Mesenchymal stem cell (in vitro differentiated cells and primary cell): ENCODE measurements at regions not wholly inside any gene's neighbourhood (a gene's known extent, or its start where the extent isn't known, plus 50 kb on each side); places are given as distances from the start of the nearest gene placed in this dataset.
A peak's percentile ranks its signal among the peaks of the same experiment; 100 is the strongest.

ENCODE experiments used
- DNase-seq: peaks from one replicate; pipeline ENCODE4 v3.0.0-alpha.2; 2013
- H2AFZ ChIP-seq: one replicate; pipeline ENCODE4 v1.6.1; 2013; ENCODE audit warnings: low read depth, mild to moderate bottlenecking, control low read depth, inconsistent platforms, low read length, moderate library complexity
- H2AK5ac ChIP-seq: 2 replicates; pipeline ENCODE4 v1.6.1; 2013; ENCODE audit warnings: low read length, moderate library complexity, mild to moderate bottlenecking, inconsistent platforms; ENCODE audit not compliant: severe bottlenecking
- H2BK120ac ChIP-seq: one replicate; pipeline ENCODE4 v1.6.1; 2013; ENCODE audit warnings: low read depth, mild to moderate bottlenecking, inconsistent platforms, low read length, moderate library complexity
- H2BK12ac ChIP-seq, 2 experiments: one replicate each; pipeline ENCODE4 v1.6.1; 2013; ENCODE audit warnings: inconsistent platforms in 2 of 2, low read length in 2 of 2, mild to moderate bottlenecking in 2 of 2, moderate library complexity in 2 of 2, control low read depth in 1 of 2
- H2BK15ac ChIP-seq: one replicate; pipeline ENCODE4 v1.6.1; 2013; ENCODE audit warnings: mild to moderate bottlenecking, low read depth, inconsistent platforms; ENCODE audit not compliant: poor library complexity, severe bottlenecking
- H2BK5ac ChIP-seq: 2 replicates; pipeline ENCODE4 v1.6.1; 2013; ENCODE audit warnings: low read depth, mild to moderate bottlenecking, low read length, control low read depth, inconsistent platforms; ENCODE audit not compliant: poor library complexity, severe bottlenecking
- H3K14ac ChIP-seq, 2 experiments: one replicate each; pipeline ENCODE4 v1.6.1; 2013; ENCODE audit warnings: inconsistent platforms in 2 of 2, low read length in 2 of 2, control low read depth in 1 of 2, mild to moderate bottlenecking in 1 of 2, moderate library complexity in 1 of 2
- H3K18ac ChIP-seq, 2 experiments: one replicate each; pipeline ENCODE4 v1.6.1; 2013; ENCODE audit warnings: inconsistent platforms in 2 of 2, low read length in 2 of 2, control low read depth in 1 of 2, low read depth in 1 of 2, mild to moderate bottlenecking in 1 of 2
- H3K23ac ChIP-seq, 2 experiments: one replicate each; pipeline ENCODE4 v1.6.1; 2013; ENCODE audit warnings: inconsistent platforms in 2 of 2, low read length in 2 of 2, mild to moderate bottlenecking in 2 of 2, moderate library complexity in 2 of 2, control low read depth in 1 of 2
- H3K27ac ChIP-seq: 2 replicates; pipeline ENCODE4 v1.5.1; 2013; ENCODE audit warnings: mild to moderate bottlenecking, moderate library complexity, low read length, control low read depth, inconsistent platforms; ENCODE audit not compliant: poor library complexity, severe bottlenecking
- H3K27me3 ChIP-seq, 2 experiments: 2 replicates each; pipeline versions ENCODE4 v1.6.1 to v1.7.0; 2013; ENCODE audit warnings: low read length in 2 of 2, mild to moderate bottlenecking in 2 of 2, moderate library complexity in 2 of 2, control low read depth in 1 of 2, inconsistent platforms in 1 of 2; ENCODE audit not compliant: control insufficient read depth in 1 of 2, insufficient read depth in 1 of 2
- H3K36me3 ChIP-seq, 2 experiments: 2 replicates each; pipeline versions ENCODE4 v1.6.1 to v1.7.0; 2013; ENCODE audit warnings: low read length in 2 of 2, control low read depth in 1 of 2, inconsistent platforms in 1 of 2, low read depth in 1 of 2, mild to moderate bottlenecking in 1 of 2; ENCODE audit not compliant: insufficient read depth in 2 of 2, control insufficient read depth in 1 of 2
- H3K4ac ChIP-seq, 2 experiments: one replicate each; pipeline ENCODE4 v1.6.1; 2013; ENCODE audit warnings: inconsistent platforms in 2 of 2, low read length in 2 of 2, mild to moderate bottlenecking in 2 of 2, moderate library complexity in 2 of 2, control low read depth in 1 of 2, low read depth in 1 of 2
- H3K4me1 ChIP-seq: 2 replicates; pipeline ENCODE4 v1.6.1; 2013; ENCODE audit warnings: low read depth, low read length, control low read depth; ENCODE audit not compliant: control insufficient read depth, insufficient read depth
- H3K4me2 ChIP-seq: 2 replicates; pipeline ENCODE4 v1.6.1; 2013; ENCODE audit warnings: low read length, mild to moderate bottlenecking, inconsistent platforms; ENCODE audit not compliant: poor library complexity, severe bottlenecking
- H3K4me3 ChIP-seq, 2 experiments: 2 replicates each; pipeline versions ENCODE4 v1.5.1 to v1.7.0; 2013; ENCODE audit warnings: low read length in 2 of 2, mild to moderate bottlenecking in 2 of 2, control low read depth in 1 of 2, low read depth in 1 of 2; ENCODE audit not compliant: insufficient read depth in 1 of 2
- H3K79me1 ChIP-seq: replicated peaks from 2 replicates; pipeline ENCODE4 v1.6.1; 2013; ENCODE audit warnings: mild to moderate bottlenecking, control low read depth, low read length, inconsistent platforms; ENCODE audit not compliant: poor library complexity, severe bottlenecking
- H3K9ac ChIP-seq: 2 replicates; pipeline ENCODE4 v1.7.0; 2013; ENCODE audit warnings: mild to moderate bottlenecking, low read length, moderate library complexity
- H3K9me3 ChIP-seq: 2 replicates; pipeline ENCODE4 v1.7.0; 2013; ENCODE audit warnings: mild to moderate bottlenecking, low read length; ENCODE audit not compliant: control insufficient read depth
- H4K8ac ChIP-seq: one replicate; pipeline ENCODE4 v1.6.1; 2013; ENCODE audit warnings: inconsistent platforms, mild to moderate bottlenecking, low read length, moderate library complexity
- H4K91ac ChIP-seq: one replicate; pipeline ENCODE4 v1.6.1; 2013; ENCODE audit warnings: mild to moderate bottlenecking, low read length, inconsistent platforms
- WGBS: methylation state at CpG from one replicate; pipeline ENCODE4 v1.1.7; 2013; ENCODE audit warnings: mixed read lengths; 5-methylcytosine and 5-hydroxymethylcytosine counted together

- Histone ChIP-seq H3K14ac (no peak overlapping the region), H4K91ac (peak overlapping the region; percentile 46), H2AFZ (no peak overlapping the region), H3K4ac (peak overlapping the region; percentile 90 to 95), H2BK5ac (peak overlapping the region; percentile 92), H3K36me3 (no peaks in the 10 kb centered on the region), H3K18ac (peak overlapping the region; percentile 49 to 81), H2BK12ac (peak overlapping the region; percentile 69 to 87), H3K4me2 (peak overlapping the region; percentile 33), H3K4me1 (peaks cover 21% of the 10 kb centered on the region), H3K9me3 (no peaks in the 10 kb centered on the region), H3K27ac (peak overlapping the region; percentile 97), H3K79me1 (peaks cover 3% of the 10 kb centered on the region), H3K27me3 (no peaks in the 10 kb centered on the region), H4K8ac (peak overlapping the region; percentile 30), H3K23ac (no peak overlapping the region), H2AK5ac (peak overlapping the region; percentile 74), H3K4me3 (peak overlapping the region in 1 of 2 experiments; percentile 52), H2BK15ac (peak overlapping the region; percentile 0), H3K9ac (peak overlapping the region; percentile 86), H2BK120ac (peak overlapping the region; percentile 50)
- 51% methylated on average over 15 of the region's 16 CpGs for WGBS
- peak; percentile 87 for DNase-seq
Observed at GRCh38 chr10:3472287-3473051, 299.9 kb upstream of the PITRM1 start.

DNA sequence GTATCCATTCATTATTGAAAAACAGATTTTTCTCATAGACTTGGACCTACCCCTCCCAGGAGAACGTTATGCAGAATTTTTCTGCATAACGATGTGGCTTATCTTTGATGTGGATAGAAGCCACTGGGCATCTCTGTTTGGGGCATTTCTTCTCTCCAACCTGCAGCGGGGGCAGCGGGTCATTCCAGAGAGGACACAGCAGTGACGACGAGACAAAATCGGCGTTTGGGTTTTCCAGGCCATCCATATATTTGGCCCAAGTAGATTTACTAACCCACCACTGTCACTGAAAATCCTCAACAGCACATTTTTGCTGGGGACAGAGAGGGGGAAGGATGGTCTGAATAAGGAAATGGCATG lies 299.3 kb upstream of the PITRM1 start:
- WGBS: 92% methylated on average over 7 of the region's 8 CpGs
- Histone ChIP-seq H4K91ac (peak overlapping the region; percentile 3), H2BK12ac (peak overlapping the region; percentile 69 to 87), H3K4me3 (peak overlapping the region in 1 of 2 experiments; percentile 52), H2BK120ac (peak overlapping the region; percentile 50), H4K8ac (peak overlapping the region; percentile 30), H3K4ac (peak overlapping the region; percentile 90 to 95), H3K4me1 (peaks cover 24% of the 10 kb centered on the region), H3K4me2 (no peak overlapping the region), H3K18ac (peak overlapping the region; percentile 49 to 81), H3K79me1 (peaks cover 3% of the 10 kb centered on the region), H3K23ac (no peak overlapping the region), H3K9ac (peak overlapping the region; percentile 86), H2BK5ac (no peak overlapping the region), H2AK5ac (peak overlapping the region; percentile 8), H3K27me3 (no peaks in the 10 kb centered on the region), H2BK15ac (no peak overlapping the region), H3K36me3 (no peaks in the 10 kb centered on the region), H3K14ac (no peak overlapping the region), H3K27ac (peak overlapping the region; percentile 97), H3K9me3 (no peaks in the 10 kb centered on the region), H2AFZ (no peak overlapping the region)
- no peak for DNase-seq

DNA sequence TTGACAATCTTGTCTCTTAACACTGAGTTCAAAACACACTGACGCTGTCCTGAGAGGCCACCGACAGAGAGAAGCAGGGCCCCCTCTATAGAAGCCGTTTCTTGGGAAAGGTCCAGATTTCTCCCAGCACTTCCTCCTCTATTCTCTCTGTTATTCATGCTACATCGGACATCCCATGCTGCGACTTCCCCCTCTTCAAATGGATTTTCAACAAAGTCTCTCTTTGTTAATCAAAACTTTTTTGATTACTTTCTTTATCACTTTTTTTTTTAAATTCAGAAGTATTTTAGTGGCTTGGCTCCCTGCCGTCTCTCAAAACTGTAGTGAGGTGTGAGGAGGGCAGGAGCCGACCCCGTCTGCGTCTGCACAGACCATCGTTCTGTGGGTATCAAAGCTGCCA lies 298.9 kb upstream of the PITRM1 start:
- Histone ChIP-seq H4K91ac (peak overlapping the region; percentile 43), H3K18ac (no peak overlapping the region), H3K27me3 (no peaks in the 10 kb centered on the region), H3K4me2 (no peak overlapping the region), H3K36me3 (no peaks in the 10 kb centered on the region), H3K4ac (peak overlapping the region in 1 of 2 experiments; percentile 90), H3K27ac (peak overlapping the region; percentile 97), H4K8ac (no peak overlapping the region), H2BK5ac (no peak overlapping the region), H2BK15ac (peak overlapping the region; percentile 66), H3K23ac (no peak overlapping the region), H2AFZ (no peak overlapping the region), H3K4me3 (no peak overlapping the region), H3K4me1 (peaks cover 24% of the 10 kb centered on the region), H3K14ac (no peak overlapping the region), H3K79me1 (peaks cover 3% of the 10 kb centered on the region), H2BK12ac (peak overlapping the region in 1 of 2 experiments; percentile 61), H2AK5ac (peak overlapping the region; percentile 8), H3K9ac (no peak overlapping the region), H3K9me3 (no peaks in the 10 kb centered on the region), H2BK120ac (peak overlapping the region; percentile 54)
- DNase-seq: no peak
- WGBS: 87% methylated on average over 10 of the region's 10 CpGs

DNA sequence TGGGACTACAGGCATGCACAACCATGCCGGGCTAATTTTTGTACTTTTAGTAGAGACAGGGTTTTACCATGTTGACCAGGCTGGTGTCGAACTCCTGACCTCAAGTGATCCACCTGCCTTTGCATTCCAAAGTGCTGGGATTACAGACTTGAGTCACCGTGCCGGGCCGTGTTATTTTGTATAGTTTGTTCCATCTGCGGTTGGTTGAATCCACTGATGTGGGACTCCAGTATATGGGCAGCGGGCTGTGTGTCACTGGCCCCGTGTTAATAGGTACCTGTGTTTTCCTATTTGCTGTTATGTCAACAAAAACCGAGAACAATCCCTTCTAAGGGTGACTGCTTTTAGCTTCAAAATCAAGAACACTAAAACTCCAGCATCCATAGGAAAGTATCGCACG lies 297.6 kb upstream of the PITRM1 start:
- 91% methylated on average over 11 of the region's 11 CpGs for WGBS
- no peak overlapping the region for H2BK5ac ChIP-seq
- DNase-seq: no peak
- no peak overlapping the region for H3K4me3 ChIP-seq
- H3K27ac ChIP-seq: peak overlapping the region; percentile 41
- H4K91ac ChIP-seq: peak overlapping the region; percentile 45
- no peak overlapping the region for H3K4me2 ChIP-seq
- H3K9me3 ChIP-seq: no peaks in the 10 kb centered on the region
- H3K36me3 ChIP-seq: no peaks in the 10 kb centered on the region
- H2BK12ac ChIP-seq: peak overlapping the region; percentile 79 to 96
- peak overlapping the region; percentile 86 for H2AK5ac ChIP-seq
- no peaks in the 10 kb centered on the region for H3K27me3 ChIP-seq
- H2AFZ ChIP-seq: no peak overlapping the region
- H3K4me1 ChIP-seq: peaks cover 31% of the 10 kb centered on the region
- peak overlapping the region; percentile 76 to 86 for H3K18ac ChIP-seq
- peaks cover 3% of the 10 kb centered on the region for H3K79me1 ChIP-seq
- no peak overlapping the region for H3K23ac ChIP-seq
- H4K8ac ChIP-seq: no peak overlapping the region
- no peak overlapping the region for H2BK15ac ChIP-seq
- H3K9ac ChIP-seq: peak overlapping the region; percentile 97
- H2BK120ac ChIP-seq: no peak overlapping the region
- peak overlapping the region; percentile 5 to 60 for H3K4ac ChIP-seq
- peak overlapping the region in 1 of 2 experiments; percentile 23 for H3K14ac ChIP-seq
